SW 1271 (cell line): ENCODE measurements at regions not wholly inside any gene's neighbourhood (a gene's known extent, or its start where the extent isn't known, plus 50 kb on each side); places are given as distances from the start of the nearest gene placed in this dataset.
"Not testable (repeated sequence)": the region's sequence is repeated elsewhere in the genome, so short reads cannot be mapped to it uniquely, and the experiment has no call there.

Experiments used
- DNase-seq, 2 experiments: peaks; one replicate each; lab custom pipeline; 2025; lab: John Stamatoyannopoulos, UW

- no peak for DNase-seq
These were observed 413.8 kb upstream of the SOX5 start for GRCh38 chr12:24363177-24363754.

- no peak for DNase-seq
These were observed 412.6 kb upstream of the SOX5 start for GRCh38 chr12:24361877-24362580.

- no peak for DNase-seq
These were observed 411.4 kb upstream of the SOX5 start for GRCh38 chr12:24360907-24361306.

GRCh38 chr12:24360461-24360860 is 411.0 kb upstream of the SOX5 start:
- no peak for DNase-seq

- no peak for DNase-seq
These were observed 410.6 kb upstream of the SOX5 start for GRCh38 chr12:24360057-24360456.

GRCh38 chr12:24359418-24359817 is 409.9 kb upstream of the SOX5 start:
- no peak for DNase-seq

GRCh38 chr12:24356240-24356804 is 406.9 kb upstream of the SOX5 start:
- no peak for DNase-seq

GRCh38 chr12:24352363-24352762 is 402.9 kb upstream of the SOX5 start:
- DNase-seq, result no peak

- no peak for DNase-seq
These were observed 399.8 kb upstream of the SOX5 start for GRCh38 chr12:24349051-24349799.

- DNase-seq, result not testable (repeated sequence)
These were observed 398.7 kb upstream of the SOX5 start for GRCh38 chr12:24348180-24348579.

GRCh38 chr12:24328261-24328660 is 378.8 kb upstream of the SOX5 start:
- no peak for DNase-seq

GRCh38 chr12:24325331-24325730 is 375.9 kb upstream of the SOX5 start:
- no peak for DNase-seq

- DNase-seq, result no peak
These were observed 358.4 kb upstream of the SOX5 start for GRCh38 chr12:24307716-24308335.

GRCh38 chr12:24307153-24307552 is 357.7 kb upstream of the SOX5 start:
- DNase-seq, result no peak

GRCh38 chr12:24306001-24306400 is 356.5 kb upstream of the SOX5 start:
- DNase-seq, result no peak

- no peak for DNase-seq
These were observed 354.8 kb upstream of the SOX5 start for GRCh38 chr12:24304285-24304684.

- no peak for DNase-seq
These were observed 353.2 kb upstream of the SOX5 start for GRCh38 chr12:24302708-24303107.

- no peak for DNase-seq
These were observed 348.0 kb upstream of the SOX5 start for GRCh38 chr12:24297516-24297915.

- DNase-seq, result no peak
These were observed 344.1 kb upstream of the SOX5 start for GRCh38 chr12:24293549-24293948.

GRCh38 chr12:24287963-24288362 is 338.5 kb upstream of the SOX5 start:
- no peak for DNase-seq

- no peak for DNase-seq
These were observed 336.0 kb upstream of the SOX5 start for GRCh38 chr12:24285448-24285847.

GRCh38 chr12:24281341-24281740 is 331.9 kb upstream of the SOX5 start:
- no peak for DNase-seq
